Transverse colon (tissue), 3 donors: ENCODE measurements at regions not wholly inside any gene's neighbourhood (a gene's known extent, or its start where the extent isn't known, plus 50 kb on each side); places are given as distances from the start of the nearest gene placed in this dataset.

Experiments
- EP300 ChIP-seq: sonication (generic); formaldehyde crosslinking; IDR thresholded peaks from one replicate; pipeline ENCODE4 v1.6.1; 2017; ENCODE audit warnings: antibody characterized with exemption, low read depth
- POLR2A ChIP-seq: fragments of 450-650 bp; IDR thresholded peaks from one replicate; pipeline ENCODE4 v1.6.1; 2016; ENCODE audit warnings: antibody characterized with exemption, mild to moderate bottlenecking, moderate library complexity
- TF ChIP-seq, protein P1 (sequence below), 5 experiments: fragments of 200-600 bp in 3 of 5; fragments of 450-650 bp in 2 of 5; sonication (generic) in 3 of 5; IDR thresholded peaks; 1 replicate in 2 of 5; 2 replicates in 3 of 5; pipeline ENCODE4 v1.5.1; 2016 to 2017; ENCODE audit warnings: antibody characterized with exemption in 5 of 5, inconsistent platforms in 3 of 5, mild to moderate bottlenecking in 2 of 5, moderate library complexity in 1 of 5

- TF ChIP-seq, protein P1, sequence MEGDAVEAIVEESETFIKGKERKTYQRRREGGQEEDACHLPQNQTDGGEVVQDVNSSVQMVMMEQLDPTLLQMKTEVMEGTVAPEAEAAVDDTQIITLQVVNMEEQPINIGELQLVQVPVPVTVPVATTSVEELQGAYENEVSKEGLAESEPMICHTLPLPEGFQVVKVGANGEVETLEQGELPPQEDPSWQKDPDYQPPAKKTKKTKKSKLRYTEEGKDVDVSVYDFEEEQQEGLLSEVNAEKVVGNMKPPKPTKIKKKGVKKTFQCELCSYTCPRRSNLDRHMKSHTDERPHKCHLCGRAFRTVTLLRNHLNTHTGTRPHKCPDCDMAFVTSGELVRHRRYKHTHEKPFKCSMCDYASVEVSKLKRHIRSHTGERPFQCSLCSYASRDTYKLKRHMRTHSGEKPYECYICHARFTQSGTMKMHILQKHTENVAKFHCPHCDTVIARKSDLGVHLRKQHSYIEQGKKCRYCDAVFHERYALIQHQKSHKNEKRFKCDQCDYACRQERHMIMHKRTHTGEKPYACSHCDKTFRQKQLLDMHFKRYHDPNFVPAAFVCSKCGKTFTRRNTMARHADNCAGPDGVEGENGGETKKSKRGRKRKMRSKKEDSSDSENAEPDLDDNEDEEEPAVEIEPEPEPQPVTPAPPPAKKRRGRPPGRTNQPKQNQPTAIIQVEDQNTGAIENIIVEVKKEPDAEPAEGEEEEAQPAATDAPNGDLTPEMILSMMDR (IDR thresholded peaks at IDR 0.05), result no peak
- TF ChIP-seq POLR2A (no peak), EP300 (no peak)
Observed at GRCh38 chr4:75213480-75213879, 280.6 kb downstream of the PARM1 start.
